Effector CD4-positive, alpha-beta T cell (primary cell): ENCODE measurements at regions not wholly inside any gene's neighbourhood (a gene's known extent, or its start where the extent isn't known, plus 50 kb on each side); places are given as distances from the start of the nearest gene placed in this dataset.

Experiments
- DNase-seq: peaks from one replicate; pipeline ENCODE4 v3.0.0-alpha.2; 2020

- DNase-seq, result no peak
Observed at GRCh38 chr7:35331730-35332678, 78.1 kb upstream of the TBX20 start.

DNA sequence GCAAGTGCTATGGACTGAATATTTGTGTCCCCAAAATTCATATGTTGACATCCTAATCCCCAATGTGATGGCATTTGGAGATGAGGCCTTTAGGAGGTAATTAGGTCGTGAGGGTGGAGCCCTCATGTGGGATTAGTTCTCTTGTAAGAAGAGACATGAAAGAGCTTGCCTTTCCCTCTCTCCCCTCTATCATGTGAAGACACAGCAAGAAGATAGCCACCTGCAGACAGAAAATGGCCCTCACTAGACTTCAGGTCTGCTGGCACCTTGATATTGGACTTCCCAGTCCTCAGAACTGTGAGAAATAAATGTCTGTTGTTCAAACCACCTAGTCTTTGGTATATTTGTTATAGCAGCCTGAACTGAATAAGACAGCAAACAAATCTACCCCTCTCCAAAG, 75.1 kb upstream of the TBX20 start:
- no peak for DNase-seq

- DNase-seq, result no peak
Observed at GRCh38 chr7:35319606-35320005, 65.7 kb upstream of the TBX20 start.

DNA sequence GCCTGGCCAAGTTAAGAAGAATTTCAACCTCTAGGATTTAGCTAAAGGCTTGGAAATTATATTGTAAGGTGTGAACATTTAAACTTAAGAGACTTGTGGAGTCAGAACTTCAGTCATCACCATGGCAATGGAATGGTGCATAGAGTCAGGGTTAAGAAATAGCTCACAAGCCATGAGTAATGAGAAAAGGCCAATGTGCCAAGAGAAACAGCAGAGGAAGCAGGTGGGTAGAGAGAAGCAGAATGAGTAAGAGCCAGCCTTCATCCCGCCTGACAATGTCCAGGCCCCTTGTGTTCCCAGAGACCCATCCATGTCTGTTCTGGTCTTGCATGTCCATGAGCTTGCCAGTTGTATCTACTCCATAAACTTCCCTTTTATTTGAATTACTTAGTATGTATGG, 62.6 kb upstream of the TBX20 start:
- DNase-seq, result no peak

DNA sequence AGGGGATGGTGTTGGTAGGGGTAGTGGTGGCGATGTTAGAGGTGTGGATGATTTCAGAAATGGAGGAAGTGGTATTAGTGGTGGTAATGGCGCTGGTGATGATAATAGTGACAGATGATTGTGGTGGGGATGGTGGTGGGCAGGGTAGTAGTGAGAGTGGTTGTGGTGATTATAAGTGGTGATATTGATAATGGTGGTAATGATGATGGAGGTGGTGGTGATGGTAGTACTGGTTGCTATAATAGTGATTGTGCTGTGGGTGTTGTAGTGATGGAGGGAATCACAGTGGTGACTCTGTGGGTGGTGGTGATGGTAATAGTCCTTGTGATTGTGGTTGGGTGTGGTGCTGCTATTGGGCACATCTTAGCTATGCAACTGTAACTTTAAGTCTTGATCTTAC, 61.6 kb upstream of the TBX20 start:
- DNase-seq, result no peak

DNA sequence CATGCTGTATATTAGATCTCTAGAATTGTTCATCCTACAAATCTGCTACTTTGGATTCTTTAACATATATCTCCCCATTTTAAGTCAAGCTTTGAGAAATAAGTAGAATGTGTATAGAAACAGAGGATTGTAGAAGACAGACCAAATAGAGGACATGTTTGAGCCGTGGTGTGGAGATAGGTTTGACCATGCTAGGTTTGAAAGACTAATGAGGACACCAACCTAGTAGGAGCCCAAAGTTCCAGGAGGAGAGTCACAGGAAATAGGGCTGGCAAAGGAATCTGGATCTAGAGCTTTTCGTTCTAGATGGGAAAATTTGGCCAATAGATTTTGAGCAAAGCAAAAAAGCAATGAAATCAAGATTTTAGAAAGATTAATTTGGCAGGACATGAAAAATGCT, 60.5 kb upstream of the TBX20 start:
- no peak for DNase-seq

- no peak for DNase-seq
Observed at GRCh38 chr7:35313575-35313974, 59.7 kb upstream of the TBX20 start.
